HepG2 (cell line): ENCODE measurements at regions not wholly inside any gene's neighbourhood (a gene's known extent, or its start where the extent isn't known, plus 50 kb on each side); places are given as distances from the start of the nearest gene placed in this dataset.

Experiments used
- ATF7 ChIP-seq, 2 experiments: fragments of 450-650 bp in 1 of 2; sonication (generic) in 1 of 2; formaldehyde crosslinking in 1 of 2; IDR thresholded peaks; 2 replicates each; pipeline versions ENCODE4 v1.4.0 to v1.6.1; 2016 to 2020; ENCODE audit warnings: antibody characterized with exemption in 1 of 2, mild to moderate bottlenecking in 1 of 2, missing genetic modification reagents in 1 of 2
- FLYWCH1 ChIP-seq: sonication (generic); formaldehyde crosslinking; IDR thresholded peaks from 2 replicates; pipeline ENCODE4 v1.8.1; 2023; ENCODE audit warnings: mild to moderate bottlenecking, missing genetic modification reagents
- FOXA1 ChIP-seq, 2 experiments: fragments of 450-650 bp in 1 of 2; sonication (generic) in 1 of 2; formaldehyde crosslinking in 1 of 2; IDR thresholded peaks; 2 replicates each; pipeline versions ENCODE4 v1.4.0 to v1.6.1; 2016 to 2020; ENCODE audit warnings: missing genetic modification reagents in 1 of 2
- ZNF510 ChIP-seq: sonication (generic); formaldehyde crosslinking; IDR thresholded peaks from 2 replicates; pipeline ENCODE4 v1.4.0; 2020; ENCODE audit warnings: low read depth, mild to moderate bottlenecking, missing genetic modification reagents
- TF ChIP-seq, protein P1 (sequence below): sonication (generic); formaldehyde crosslinking; IDR thresholded peaks from 2 replicates; pipeline ENCODE4 v1.4.0; 2020; ENCODE audit warnings: missing genetic modification reagents, borderline replicate concordance
- TF ChIP-seq, protein P2 (sequence below): IDR thresholded peaks from 2 replicates; pipeline ENCODE4 v1.6.1; 2016
- TF ChIP-seq, protein P3 (sequence below): sonication (generic); formaldehyde crosslinking; IDR thresholded peaks from 2 replicates; pipeline ENCODE4 v1.4.0; 2020; ENCODE audit warnings: mild to moderate bottlenecking, missing genetic modification reagents

DNA sequence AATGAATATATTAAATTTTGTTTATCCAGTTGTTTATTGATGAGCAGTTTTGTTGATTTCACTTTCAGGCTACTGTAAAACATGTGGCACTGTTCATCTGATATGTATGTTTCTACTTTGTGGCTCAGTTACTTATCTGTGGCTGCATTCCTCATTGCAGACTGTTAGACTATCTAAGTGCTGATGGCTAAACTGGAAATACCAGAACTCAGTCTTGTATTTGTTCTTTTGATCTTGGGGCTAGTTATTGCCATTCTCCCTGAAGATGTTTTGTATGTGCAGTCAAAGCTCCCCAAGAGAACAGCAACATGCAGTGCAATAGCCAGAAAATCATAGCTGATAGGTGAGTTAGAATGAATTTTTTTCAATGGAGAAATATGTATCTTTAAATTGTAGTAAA lies 162.2 kb downstream of the GADD45G start (continued):
- TF ChIP-seq, protein P1, sequence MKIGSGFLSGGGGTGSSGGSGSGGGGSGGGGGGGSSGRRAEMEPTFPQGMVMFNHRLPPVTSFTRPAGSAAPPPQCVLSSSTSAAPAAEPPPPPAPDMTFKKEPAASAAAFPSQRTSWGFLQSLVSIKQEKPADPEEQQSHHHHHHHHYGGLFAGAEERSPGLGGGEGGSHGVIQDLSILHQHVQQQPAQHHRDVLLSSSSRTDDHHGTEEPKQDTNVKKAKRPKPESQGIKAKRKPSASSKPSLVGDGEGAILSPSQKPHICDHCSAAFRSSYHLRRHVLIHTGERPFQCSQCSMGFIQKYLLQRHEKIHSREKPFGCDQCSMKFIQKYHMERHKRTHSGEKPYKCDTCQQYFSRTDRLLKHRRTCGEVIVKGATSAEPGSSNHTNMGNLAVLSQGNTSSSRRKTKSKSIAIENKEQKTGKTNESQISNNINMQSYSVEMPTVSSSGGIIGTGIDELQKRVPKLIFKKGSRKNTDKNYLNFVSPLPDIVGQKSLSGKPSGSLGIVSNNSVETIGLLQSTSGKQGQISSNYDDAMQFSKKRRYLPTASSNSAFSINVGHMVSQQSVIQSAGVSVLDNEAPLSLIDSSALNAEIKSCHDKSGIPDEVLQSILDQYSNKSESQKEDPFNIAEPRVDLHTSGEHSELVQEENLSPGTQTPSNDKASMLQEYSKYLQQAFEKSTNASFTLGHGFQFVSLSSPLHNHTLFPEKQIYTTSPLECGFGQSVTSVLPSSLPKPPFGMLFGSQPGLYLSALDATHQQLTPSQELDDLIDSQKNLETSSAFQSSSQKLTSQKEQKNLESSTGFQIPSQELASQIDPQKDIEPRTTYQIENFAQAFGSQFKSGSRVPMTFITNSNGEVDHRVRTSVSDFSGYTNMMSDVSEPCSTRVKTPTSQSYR (CRISPR knock-in tag), result no peak
- TF ChIP-seq ZNF510 (CRISPR knock-in tag) (no peak), ATF7 (IDR thresholded peaks at IDR 0.05) (no peak), ATF7 (CRISPR knock-in tag; IDR thresholded peaks at IDR 0.05) (no peak), FOXA1 (IDR thresholded peaks at IDR 0.05) (no peak), FOXA1 (CRISPR knock-in tag; IDR thresholded peaks at IDR 0.05) (no peak), FLYWCH1 (CRISPR knock-in tag) (no peak)
- TF ChIP-seq, protein P2, sequence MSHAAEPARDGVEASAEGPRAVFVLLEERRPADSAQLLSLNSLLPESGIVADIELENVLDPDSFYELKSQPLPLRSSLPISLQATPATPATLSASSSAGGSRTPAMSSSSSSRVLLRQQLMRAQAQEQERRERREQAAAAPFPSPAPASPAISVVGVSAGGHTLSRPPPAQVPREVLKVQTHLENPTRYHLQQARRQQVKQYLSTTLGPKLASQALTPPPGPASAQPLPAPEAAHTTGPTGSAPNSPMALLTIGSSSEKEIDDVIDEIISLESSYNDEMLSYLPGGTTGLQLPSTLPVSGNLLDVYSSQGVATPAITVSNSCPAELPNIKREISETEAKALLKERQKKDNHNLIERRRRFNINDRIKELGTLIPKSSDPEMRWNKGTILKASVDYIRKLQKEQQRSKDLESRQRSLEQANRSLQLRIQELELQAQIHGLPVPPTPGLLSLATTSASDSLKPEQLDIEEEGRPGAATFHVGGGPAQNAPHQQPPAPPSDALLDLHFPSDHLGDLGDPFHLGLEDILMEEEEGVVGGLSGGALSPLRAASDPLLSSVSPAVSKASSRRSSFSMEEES (CRISPR knock-in tag), result no peak
- TF ChIP-seq, protein P3, sequence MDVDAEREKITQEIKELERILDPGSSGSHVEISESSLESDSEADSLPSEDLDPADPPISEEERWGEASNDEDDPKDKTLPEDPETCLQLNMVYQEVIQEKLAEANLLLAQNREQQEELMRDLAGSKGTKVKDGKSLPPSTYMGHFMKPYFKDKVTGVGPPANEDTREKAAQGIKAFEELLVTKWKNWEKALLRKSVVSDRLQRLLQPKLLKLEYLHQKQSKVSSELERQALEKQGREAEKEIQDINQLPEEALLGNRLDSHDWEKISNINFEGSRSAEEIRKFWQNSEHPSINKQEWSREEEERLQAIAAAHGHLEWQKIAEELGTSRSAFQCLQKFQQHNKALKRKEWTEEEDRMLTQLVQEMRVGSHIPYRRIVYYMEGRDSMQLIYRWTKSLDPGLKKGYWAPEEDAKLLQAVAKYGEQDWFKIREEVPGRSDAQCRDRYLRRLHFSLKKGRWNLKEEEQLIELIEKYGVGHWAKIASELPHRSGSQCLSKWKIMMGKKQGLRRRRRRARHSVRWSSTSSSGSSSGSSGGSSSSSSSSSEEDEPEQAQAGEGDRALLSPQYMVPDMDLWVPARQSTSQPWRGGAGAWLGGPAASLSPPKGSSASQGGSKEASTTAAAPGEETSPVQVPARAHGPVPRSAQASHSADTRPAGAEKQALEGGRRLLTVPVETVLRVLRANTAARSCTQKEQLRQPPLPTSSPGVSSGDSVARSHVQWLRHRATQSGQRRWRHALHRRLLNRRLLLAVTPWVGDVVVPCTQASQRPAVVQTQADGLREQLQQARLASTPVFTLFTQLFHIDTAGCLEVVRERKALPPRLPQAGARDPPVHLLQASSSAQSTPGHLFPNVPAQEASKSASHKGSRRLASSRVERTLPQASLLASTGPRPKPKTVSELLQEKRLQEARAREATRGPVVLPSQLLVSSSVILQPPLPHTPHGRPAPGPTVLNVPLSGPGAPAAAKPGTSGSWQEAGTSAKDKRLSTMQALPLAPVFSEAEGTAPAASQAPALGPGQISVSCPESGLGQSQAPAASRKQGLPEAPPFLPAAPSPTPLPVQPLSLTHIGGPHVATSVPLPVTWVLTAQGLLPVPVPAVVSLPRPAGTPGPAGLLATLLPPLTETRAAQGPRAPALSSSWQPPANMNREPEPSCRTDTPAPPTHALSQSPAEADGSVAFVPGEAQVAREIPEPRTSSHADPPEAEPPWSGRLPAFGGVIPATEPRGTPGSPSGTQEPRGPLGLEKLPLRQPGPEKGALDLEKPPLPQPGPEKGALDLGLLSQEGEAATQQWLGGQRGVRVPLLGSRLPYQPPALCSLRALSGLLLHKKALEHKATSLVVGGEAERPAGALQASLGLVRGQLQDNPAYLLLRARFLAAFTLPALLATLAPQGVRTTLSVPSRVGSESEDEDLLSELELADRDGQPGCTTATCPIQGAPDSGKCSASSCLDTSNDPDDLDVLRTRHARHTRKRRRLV (CRISPR knock-in tag), result no peak
